GM23248 (cell line): ENCODE measurements at regions not wholly inside any gene's neighbourhood (a gene's known extent, or its start where the extent isn't known, plus 50 kb on each side); places are given as distances from the start of the nearest gene placed in this dataset.

Experiments used
- DNase-seq: peaks from one replicate; pipeline ENCODE4 v3.0.0-alpha.2; 2015
- H2AFZ ChIP-seq: fragments of 200-600 bp; sonication (generic); 2 replicates; pipeline ENCODE4 v1.6.1; 2016; ENCODE audit warnings: antibody characterized with exemption
- H3F3A ChIP-seq: fragments of 200-600 bp; sonication (generic); 2 replicates; pipeline ENCODE4 v1.6.1; 2016; ENCODE audit warnings: mild to moderate bottlenecking, antibody characterized with exemption, mixed run types; ENCODE audit not compliant: insufficient read depth
- H3K27ac ChIP-seq: fragments of 200-600 bp; sonication (generic); 2 replicates; pipeline ENCODE4 v1.5.1; 2016; ENCODE audit warnings: mild to moderate bottlenecking
- H3K27me3 ChIP-seq: fragments of 200-600 bp; sonication (generic); replicated peaks from 2 replicates; pipeline ENCODE4 v1.6.1; 2016; ENCODE audit warnings: mild to moderate bottlenecking; ENCODE audit not compliant: insufficient read depth
- H3K36me3 ChIP-seq: fragments of 200-600 bp; sonication (generic); 2 replicates; pipeline ENCODE4 v1.6.1; 2016; ENCODE audit warnings: low read depth, mild to moderate bottlenecking
- H3K4me1 ChIP-seq: fragments of 200-600 bp; sonication (generic); 2 replicates; pipeline ENCODE4 v1.6.1; 2016; ENCODE audit warnings: mild to moderate bottlenecking; ENCODE audit not compliant: insufficient read depth
- H3K4me2 ChIP-seq: fragments of 200-600 bp; sonication (generic); one replicate; pipeline ENCODE4 v1.6.1; 2016; ENCODE audit warnings: mild to moderate bottlenecking; ENCODE audit not compliant: unreplicated experiment
- H3K4me3 ChIP-seq: fragments of 200-600 bp; sonication (generic); 2 replicates; pipeline ENCODE4 v1.5.1; 2016; ENCODE audit warnings: mild to moderate bottlenecking
- H3K79me2 ChIP-seq: fragments of 200-600 bp; sonication (generic); 2 replicates; pipeline ENCODE4 v1.6.1; 2016; ENCODE audit warnings: mild to moderate bottlenecking; ENCODE audit not compliant: insufficient read depth
- H3K9ac ChIP-seq: fragments of 200-600 bp; sonication (generic); 2 replicates; pipeline ENCODE4 v1.6.1; 2016; ENCODE audit warnings: mild to moderate bottlenecking
- H3K9me2 ChIP-seq: fragments of 200-600 bp; sonication (generic); 2 replicates; pipeline ENCODE4 v1.6.1; 2016; ENCODE audit warnings: mixed run types, mild to moderate bottlenecking, moderate library complexity; ENCODE audit not compliant: insufficient read depth
- H3K9me3 ChIP-seq: fragments of 200-600 bp; sonication (generic); one replicate; pipeline ENCODE4 v1.6.1; 2017; ENCODE audit warnings: low read depth
- H4K20me1 ChIP-seq: fragments of 200-600 bp; sonication (generic); 2 replicates; pipeline ENCODE4 v1.6.0; 2016; ENCODE audit not compliant: insufficient read depth
- EZH2 ChIP-seq: fragments of 200-600 bp; sonication (generic); IDR thresholded peaks from 2 replicates; pipeline ENCODE4 v1.6.1; 2018; ENCODE audit warnings: antibody characterized with exemption, mild to moderate bottlenecking; ENCODE audit not compliant: insufficient read depth, poor library complexity, severe bottlenecking
- EZH2phosphoT487 ChIP-seq: fragments of 200-600 bp; sonication (generic); IDR thresholded peaks from 2 replicates; pipeline ENCODE4 v1.6.1; 2018; ENCODE audit warnings: antibody characterized with exemption, moderate library complexity, mild to moderate bottlenecking, low read depth; ENCODE audit not compliant: insufficient read depth
- WGBS, 2 experiments: methylation state at CpG; one replicate each; pipeline ENCODE4 v1.1.6; 2015 to 2017; ENCODE audit warnings: low lambda C conversion rate in 2 of 2, low coverage in 1 of 2; ENCODE audit errors: missing lambda C conversion rate in 2 of 2; 5-methylcytosine and 5-hydroxymethylcytosine counted together
- in situ Hi-C: fragments of 300-500 bp; cut with MboI; formaldehyde crosslinking; loops from 2 replicates; pipeline ENCODE4 v1.15.0; 2020

DNA sequence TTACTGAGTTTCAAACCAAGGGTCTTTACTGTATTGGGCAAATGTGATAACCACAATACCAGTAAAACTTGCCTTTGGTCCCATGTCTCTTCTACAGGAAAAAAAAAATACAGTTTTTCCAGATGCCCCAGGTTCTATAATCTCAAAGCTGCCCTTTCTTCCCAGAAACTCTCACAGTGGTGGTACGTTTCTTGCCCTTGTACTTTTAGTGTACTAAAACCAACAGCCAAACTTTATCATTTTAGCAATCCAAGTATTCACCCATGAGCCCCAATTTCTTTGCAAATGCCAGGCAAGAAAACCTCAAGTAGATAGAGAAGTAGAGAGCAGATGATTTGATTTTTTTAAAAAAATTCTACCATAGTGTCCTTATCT lies 157.8 kb downstream of the OR2B2 start:
- no peak for DNase-seq
- Histone ChIP-seq H3K27ac (no peak overlapping the region), H4K20me1 (no peaks in the 10 kb centered on the region), H3K4me1 (no peaks in the 10 kb centered on the region), H3K9me2 (no peaks in the 10 kb centered on the region), H3K4me2 (peak overlapping the region; percentile 97), H3K79me2 (no peaks in the 10 kb centered on the region), H3K36me3 (no peaks in the 10 kb centered on the region), H3K4me3 (peak overlapping the region; percentile 83), H3K27me3 (no peaks in the 10 kb centered on the region), H3K9ac (peak overlapping the region; percentile 59; the same call in 1 of the 2 replicates), H2AFZ (peak overlapping the region; percentile 88), H3K9me3 (no peaks in the 10 kb centered on the region), H3F3A (peaks cover 11% of the 10 kb centered on the region)
- 0% methylated on average over 1 of the region's 1 CpG for WGBS, 2 experiments
- TF ChIP-seq EZH2phosphoT487, result no peak
- TF ChIP-seq EZH2, result no peak
- in situ Hi-C loops, result loop anchor here (10.0 kb wide), 1 partner anchor 570 kb away; no protein-coding TSS in a partner anchor

DNA sequence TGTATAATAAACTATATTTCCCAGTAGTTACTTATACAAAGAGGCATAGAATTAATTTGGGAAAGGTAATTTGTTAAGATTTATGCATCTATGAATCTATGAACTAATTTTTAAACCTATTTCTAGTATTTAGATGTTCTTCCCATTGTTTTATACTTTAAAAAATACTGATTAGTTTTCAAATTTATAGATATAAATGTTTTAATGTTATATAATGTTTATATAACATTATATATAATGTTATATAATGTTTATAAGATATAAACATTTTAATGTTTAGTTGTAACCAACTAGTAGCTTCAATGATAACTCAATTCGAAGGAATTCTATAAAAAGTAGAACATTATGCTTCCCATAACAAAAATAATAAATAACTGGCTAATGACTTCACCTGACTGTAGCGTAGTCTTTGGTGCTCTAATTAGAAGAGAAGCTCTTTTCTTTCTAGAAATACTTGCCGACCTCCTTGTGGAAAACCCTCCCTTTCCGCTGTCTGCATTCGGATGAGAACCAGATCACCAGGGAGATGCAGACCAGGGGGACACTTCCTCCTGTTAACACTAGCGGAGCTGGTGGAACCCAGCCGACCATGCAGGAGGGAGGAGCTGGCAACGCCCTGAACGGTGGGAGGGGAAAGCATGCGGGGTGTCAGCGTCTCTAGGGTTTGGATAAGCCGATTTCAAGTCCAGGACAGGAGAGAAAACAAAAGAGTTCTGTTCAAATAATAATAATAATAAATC lies 158.4 kb downstream of the OR2B2 start:
- Histone ChIP-seq H3K4me1 (no peaks in the 10 kb centered on the region), H3K4me3 (peak overlapping the region; percentile 83), H2AFZ (peak overlapping the region; percentile 88), H3K9me3 (no peaks in the 10 kb centered on the region), H3F3A (peaks cover 11% of the 10 kb centered on the region), H3K36me3 (no peaks in the 10 kb centered on the region), H3K27ac (no peak overlapping the region), H3K27me3 (no peaks in the 10 kb centered on the region), H3K79me2 (no peaks in the 10 kb centered on the region), H3K9me2 (no peaks in the 10 kb centered on the region), H4K20me1 (no peaks in the 10 kb centered on the region), H3K4me2 (peak overlapping the region; percentile 97), H3K9ac (peak overlapping the region; percentile 59)
- peak; percentile 89 for DNase-seq
- in situ Hi-C loops, result loop anchor here (10.0 kb wide), 1 partner anchor 569 kb away; no protein-coding TSS in a partner anchor
- 1 to 2% methylated on average over 12 of the region's 12 CpGs for WGBS, 2 experiments
- TF ChIP-seq EZH2 (no peak), EZH2phosphoT487 (no peak)

DNA sequence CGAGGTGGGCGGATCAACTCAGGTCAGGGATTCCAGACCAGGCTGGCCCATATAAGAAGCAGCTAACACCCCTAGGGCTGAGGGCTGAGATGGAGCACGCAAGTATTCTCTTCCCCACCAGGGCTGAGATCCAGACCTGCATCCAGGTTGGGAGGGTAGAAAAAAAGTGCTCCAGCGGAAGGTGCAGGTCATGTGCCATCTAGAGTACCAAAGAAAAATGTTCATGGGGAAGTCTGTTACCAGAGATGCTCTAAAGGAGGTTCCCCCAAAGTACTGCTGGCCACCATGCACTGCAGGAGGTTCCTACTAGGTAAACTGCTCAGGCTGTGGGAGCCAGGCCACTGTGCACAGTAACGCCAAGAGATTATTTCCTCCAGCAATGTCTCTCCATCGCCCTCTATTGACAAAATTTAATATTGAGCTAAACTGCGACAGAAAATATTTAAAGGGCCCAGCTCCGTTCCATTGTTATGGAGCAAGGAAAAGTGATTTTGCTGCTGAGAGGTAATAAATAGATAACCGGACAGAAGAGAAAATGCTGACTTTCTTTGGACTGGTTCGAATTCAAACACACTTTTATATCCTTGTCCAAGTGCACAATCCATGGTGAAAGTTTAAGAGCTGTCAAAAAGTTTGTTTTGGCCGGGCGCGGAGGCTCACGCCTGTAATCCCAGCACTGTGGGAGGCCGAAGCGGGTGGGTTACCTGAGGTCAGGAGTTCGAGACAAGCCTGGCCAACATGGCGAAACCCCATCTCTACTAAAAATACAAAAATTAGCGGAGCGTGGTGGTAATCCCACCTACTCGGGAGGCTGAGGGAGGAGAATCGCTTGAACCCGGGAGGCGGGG lies 159.9 kb downstream of the OR2B2 start:
- Histone ChIP-seq H3K4me3 (peak overlapping the region; percentile 83), H4K20me1 (no peaks in the 10 kb centered on the region), H3K27ac (peak overlapping the region; percentile 89), H3K4me1 (no peaks in the 10 kb centered on the region), H3K27me3 (peaks cover 10% of the 10 kb centered on the region), H3K9ac (peak overlapping the region; percentile 97), H3K9me2 (no peaks in the 10 kb centered on the region), H3K79me2 (no peaks in the 10 kb centered on the region), H3K9me3 (no peaks in the 10 kb centered on the region), H3F3A (peaks cover 11% of the 10 kb centered on the region), H3K36me3 (no peaks in the 10 kb centered on the region), H2AFZ (peak overlapping the region; percentile 95), H3K4me2 (peak overlapping the region; percentile 90)
- DNase-seq, result peak; percentile 87
- in situ Hi-C loops, result loop anchor here (10.0 kb wide), 1 partner anchor 567 kb away; no protein-coding TSS in a partner anchor
- TF ChIP-seq EZH2phosphoT487 (no peak), EZH2 (no peak)
- 14 to 15% methylated on average over 24 of the region's 24 CpGs for WGBS, 2 experiments

- TF ChIP-seq EZH2phosphoT487, result no peak
- no peak for TF ChIP-seq EZH2
- H2AFZ ChIP-seq, result no peak overlapping the region
- 74 to 77% methylated on average over 7 of the region's 7 CpGs for WGBS, 2 experiments
- no peak for DNase-seq
- peaks cover 11% of the 10 kb centered on the region for H3F3A ChIP-seq
- no peak overlapping the region for H3K27ac ChIP-seq
- in situ Hi-C loops, result no loop called here
- H3K4me3 ChIP-seq, result no peak overlapping the region
- H3K36me3 ChIP-seq, result no peaks in the 10 kb centered on the region
- H3K9ac ChIP-seq, result no peak overlapping the region
- H3K79me2 ChIP-seq, result no peaks in the 10 kb centered on the region
- no peaks in the 10 kb centered on the region for H3K9me2 ChIP-seq
- H3K9me3 ChIP-seq, result no peaks in the 10 kb centered on the region
- H4K20me1 ChIP-seq, result no peaks in the 10 kb centered on the region
- H3K4me2 ChIP-seq, result no peak overlapping the region
- H3K27me3 ChIP-seq, result peaks cover 27% of the 10 kb centered on the region
- no peaks in the 10 kb centered on the region for H3K4me1 ChIP-seq
Measured at GRCh38 chr6:27748661-27749060, 163.5 kb downstream of the OR2B2 start.
